HepG2 (cell line): ENCODE measurements at regions not wholly inside any gene's neighbourhood (a gene's known extent, or its start where the extent isn't known, plus 50 kb on each side); places are given as distances from the start of the nearest gene placed in this dataset.

Experiments used
- ATAC-seq: fragments of 200-7000 bp; cut with Tn5 transposase; 3 replicates; pipeline ENCODE4 v1.9.1; 2020; ENCODE audit warnings: mild to moderate bottlenecking, moderate library complexity
- BruUV-seq: library from RNA; stranded (reverse); fragments of 400-500 nt; replicated peaks from 2 replicates; lab custom pipeline; 2021; lab: Mats Ljungman, UMichigan
- CTCF ChIA-PET: fragments of 300-600 bp; formaldehyde crosslinking; extraction: SDS; loops from one replicate; lab custom pipeline; 2021; ENCODE audit warnings: low total read pairs, inconsistent platforms, low intra/inter-chr PET ratio; lab: Yijun Ruan, JAX
- POLR2A ChIA-PET: fragments of 350-600 bp; sonication (Branson Sonifier 250); formaldehyde crosslinking; loops from one replicate; lab custom pipeline; 2020; ENCODE audit warnings: antibody characterized with exemption, inconsistent platforms; lab: Yijun Ruan, JAX
- DNase-seq: peaks from one replicate; pipeline ENCODE4 v3.0.0-alpha.2; 2015; ENCODE audit warnings: low spot score
- FAIRE-seq: peaks from 3 replicates; lab custom pipeline; 2011; peaks lifted over from hg19 to GRCh38; lab: Jason Lieb, UNC
- H2AFZ ChIP-seq: one replicate; pipeline ENCODE4 v1.6.1; 2011; ENCODE audit warnings: low read length, inconsistent platforms
- H3K27ac ChIP-seq: fragments of 300-600 bp; 3 replicates; pipeline ENCODE4 v1.8.0; 2011; ENCODE audit warnings: mixed run types, mild to moderate bottlenecking, mixed read lengths, low read length, inconsistent platforms; ENCODE audit not compliant: insufficient read depth; ENCODE audit errors: extremely low read length
- H3K27me3 ChIP-seq, 2 experiments: fragments of 200-600 bp in 1 of 2; 2 replicates in 1 of 2; 3 replicates in 1 of 2; pipeline versions ENCODE4 v1.6.0 to v1.8.0; 2011; ENCODE audit warnings: low read length in 2 of 2, mild to moderate bottlenecking in 2 of 2, moderate library complexity in 2 of 2, inconsistent platforms in 1 of 2; ENCODE audit not compliant: insufficient read depth in 2 of 2, control insufficient read depth in 1 of 2
- H3K36me3 ChIP-seq, 2 experiments: fragments of 200-600 bp in 1 of 2; replicated peaks in 1 of 2; 2 replicates in 1 of 2; 3 replicates in 1 of 2; pipeline versions ENCODE4 v1.5.1 to v1.8.0; 2011; ENCODE audit warnings: low read length in 2 of 2, inconsistent platforms in 1 of 2; ENCODE audit not compliant: insufficient read depth in 2 of 2, control insufficient read depth in 1 of 2
- H3K4me1 ChIP-seq: 2 replicates; pipeline ENCODE4 v1.5.1; 2012; ENCODE audit warnings: low read length, inconsistent platforms; ENCODE audit not compliant: insufficient read depth
- H3K4me2 ChIP-seq: 2 replicates; pipeline ENCODE4 v1.6.0; 2011; ENCODE audit warnings: low read depth, low read length, inconsistent platforms
- H3K4me3 ChIP-seq, 3 experiments: fragments of 200-600 bp in 1 of 3; sonication (generic), shearing (Covaris generic) in 1 of 3; replicated peaks in 1 of 3; 2 replicates each; pipeline ENCODE4 v1.5.1; 2011 to 2016; ENCODE audit warnings: low read length in 3 of 3, inconsistent platforms in 2 of 3, low read depth in 2 of 3, mild to moderate bottlenecking in 2 of 3, control low read depth in 1 of 3, mixed read lengths in 1 of 3; ENCODE audit not compliant: insufficient read depth in 1 of 3
- H3K79me2 ChIP-seq: one replicate; pipeline ENCODE4 v1.6.1; 2011; ENCODE audit warnings: low read length, inconsistent platforms; ENCODE audit not compliant: insufficient read depth
- H3K9ac ChIP-seq: 2 replicates; pipeline ENCODE4 v1.6.0; 2011; ENCODE audit warnings: mild to moderate bottlenecking, low read depth, low read length, inconsistent platforms; ENCODE audit not compliant: insufficient read depth
- H3K9me3 ChIP-seq: 2 replicates; pipeline ENCODE4 v1.5.1; 2012; ENCODE audit warnings: mild to moderate bottlenecking, low read length
- H4K20me1 ChIP-seq: 2 replicates; pipeline ENCODE4 v1.6.0; 2011; ENCODE audit warnings: inconsistent platforms, mild to moderate bottlenecking, low read length, moderate library complexity; ENCODE audit not compliant: insufficient read depth
- ARNTL ChIP-seq: sonication (generic); formaldehyde crosslinking; IDR thresholded peaks from 2 replicates; pipeline ENCODE4 v1.4.0; 2020; ENCODE audit warnings: mild to moderate bottlenecking, missing genetic modification reagents
- CSRNP2 ChIP-seq: sonication (generic); formaldehyde crosslinking; conservative IDR thresholded peaks from 2 replicates; pipeline ENCODE4 v1.8.0; 2022; ENCODE audit warnings: low read depth, missing genetic modification reagents
- FOSL1 ChIP-seq: sonication (generic); formaldehyde crosslinking; IDR thresholded peaks from 2 replicates; pipeline ENCODE4 v1.9.0; 2021; ENCODE audit warnings: missing genetic modification reagents, borderline replicate concordance
- GMEB1 ChIP-seq: sonication (generic); formaldehyde crosslinking; IDR thresholded peaks from 2 replicates; pipeline ENCODE4 v1.5.1; 2020; ENCODE audit warnings: missing genetic modification reagents, mild to moderate bottlenecking, borderline replicate concordance
- KDM5B ChIP-seq: sonication (generic); formaldehyde crosslinking; IDR thresholded peaks from 2 replicates; pipeline ENCODE4 v1.4.0; 2020; ENCODE audit warnings: missing genetic modification reagents, mild to moderate bottlenecking, borderline replicate concordance
- PCBP1 ChIP-seq: fragments of 200-400 bp; formaldehyde crosslinking; IDR thresholded peaks from 2 replicates; pipeline ENCODE4 v1.6.1; 2017; ENCODE audit warnings: mild to moderate bottlenecking, low read depth, low read length, borderline replicate concordance
- ZNF180 ChIP-seq: sonication (generic); formaldehyde crosslinking; IDR thresholded peaks from 2 replicates; pipeline ENCODE4 v1.4.0; 2020; ENCODE audit warnings: low read depth, missing genetic modification reagents, borderline replicate concordance
- ZNF337 ChIP-seq: sonication (generic); formaldehyde crosslinking; IDR thresholded peaks from 2 replicates; pipeline ENCODE4 v1.5.1; 2020; ENCODE audit warnings: missing genetic modification reagents, low read depth, mild to moderate bottlenecking, borderline replicate concordance
- ZSCAN25 ChIP-seq: sonication (generic); formaldehyde crosslinking; IDR thresholded peaks from 2 replicates; pipeline ENCODE4 v1.8.0; 2022; ENCODE audit warnings: mild to moderate bottlenecking, missing genetic modification reagents
- WGBS: methylation state at CpG from one replicate; pipeline ENCODE4 v1.1.6; 2017; ENCODE audit warnings: low lambda C conversion rate; 5-methylcytosine and 5-hydroxymethylcytosine counted together
- in situ Hi-C: cut with HindIII; loops from 2 replicates; pipeline ENCODE4 v1.10.0; 2017; ENCODE audit warnings: low pct_unique_long_range_greater_than_20kb; ENCODE audit not compliant: extremely low pct_ligation_motif_present
- intact Hi-C: fragments of 100-400 bp; cut with micrococcal nuclease; formaldehyde crosslinking; loops from one replicate; pipeline ENCODE4 v1.10.0; 2022; ENCODE audit not compliant: unreplicated experiment

- in situ Hi-C loops: no loop called here
- ATAC-seq (no peak), FAIRE-seq (no peak), DNase-seq (no peak)
- Histone ChIP-seq H3K4me1 (no peaks in the 10 kb centered on the region), H4K20me1 (no peaks in the 10 kb centered on the region), H3K79me2 (no peaks in the 10 kb centered on the region), H3K36me3 (no peaks in the 10 kb centered on the region), H3K4me2 (no peak overlapping the region), H3K27me3 (no peaks in the 10 kb centered on the region), H3K9me3 (no peaks in the 10 kb centered on the region), H3K4me3 (no peak overlapping the region), H3K9ac (no peak overlapping the region), H2AFZ (no peak overlapping the region), H3K27ac (no peak overlapping the region)
- TF ChIP-seq KDM5B (CRISPR knock-in tag) (no peak), ZNF180 (no peak), ZSCAN25 (no peak), PCBP1 (no peak), GMEB1 (CRISPR knock-in tag) (no peak), FOSL1 (CRISPR knock-in tag) (no peak), ARNTL (no peak), CSRNP2 (CRISPR knock-in tag) (no peak), ZNF337 (CRISPR knock-in tag) (no peak)
- intact Hi-C loops: no loop called here
- no TSS peak for BruUV-seq
- POLR2A ChIA-PET: no interaction called here
- CTCF ChIA-PET: no interaction called here
- WGBS: 0% methylated on average over 1 of the region's 1 CpG
These were observed 241.0 kb upstream of the POF1B start for GRCh38 chrX:85620466-85620865.
